Gastrocnemius medialis (tissue), 4 donors: ENCODE measurements at regions not wholly inside any gene's neighbourhood (a gene's known extent, or its start where the extent isn't known, plus 50 kb on each side); places are given as distances from the start of the nearest gene placed in this dataset.

Experiments used
- POLR2A ChIP-seq, 2 donors: fragments of 450-650 bp; IDR thresholded peaks; one replicate each; pipeline ENCODE4 v1.6.1; 2017; ENCODE audit warnings: antibody characterized with exemption in 2 of 2, mild to moderate bottlenecking in 2 of 2, moderate library complexity in 2 of 2
- TF ChIP-seq, protein P1 (sequence below), 5 experiments: fragments of 450-650 bp in 3 of 5; fragments of 200-600 bp in 2 of 5; sonication (generic) in 2 of 5; IDR thresholded peaks in 4 of 5; conservative IDR thresholded peaks in 1 of 5; 1 replicate in 4 of 5; 2 replicates in 1 of 5; pipeline ENCODE4 v1.5.1; 2016 to 2019; ENCODE audit warnings: antibody characterized with exemption in 5 of 5, mild to moderate bottlenecking in 3 of 5, moderate library complexity in 3 of 5

DNA sequence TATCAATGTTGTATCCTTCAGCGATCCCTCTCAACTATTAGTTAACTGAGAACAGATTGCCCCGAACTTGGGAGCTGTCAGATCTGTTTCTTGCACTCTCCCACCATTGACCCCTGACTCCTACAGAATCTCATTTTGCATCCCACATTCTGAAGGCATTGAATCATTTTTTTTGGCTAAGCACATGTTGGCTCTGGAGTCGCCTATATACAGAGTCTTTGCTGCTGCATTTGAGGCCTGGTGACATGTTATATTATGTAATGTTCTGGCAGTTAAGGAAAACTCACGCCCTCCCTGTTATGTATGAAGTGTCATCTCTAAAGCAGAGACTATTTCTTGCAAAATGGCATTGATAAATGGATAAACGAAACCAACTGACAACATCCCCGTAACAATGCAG, 159.2 kb upstream of the ITGB1 start:
- TF ChIP-seq, protein P1, sequence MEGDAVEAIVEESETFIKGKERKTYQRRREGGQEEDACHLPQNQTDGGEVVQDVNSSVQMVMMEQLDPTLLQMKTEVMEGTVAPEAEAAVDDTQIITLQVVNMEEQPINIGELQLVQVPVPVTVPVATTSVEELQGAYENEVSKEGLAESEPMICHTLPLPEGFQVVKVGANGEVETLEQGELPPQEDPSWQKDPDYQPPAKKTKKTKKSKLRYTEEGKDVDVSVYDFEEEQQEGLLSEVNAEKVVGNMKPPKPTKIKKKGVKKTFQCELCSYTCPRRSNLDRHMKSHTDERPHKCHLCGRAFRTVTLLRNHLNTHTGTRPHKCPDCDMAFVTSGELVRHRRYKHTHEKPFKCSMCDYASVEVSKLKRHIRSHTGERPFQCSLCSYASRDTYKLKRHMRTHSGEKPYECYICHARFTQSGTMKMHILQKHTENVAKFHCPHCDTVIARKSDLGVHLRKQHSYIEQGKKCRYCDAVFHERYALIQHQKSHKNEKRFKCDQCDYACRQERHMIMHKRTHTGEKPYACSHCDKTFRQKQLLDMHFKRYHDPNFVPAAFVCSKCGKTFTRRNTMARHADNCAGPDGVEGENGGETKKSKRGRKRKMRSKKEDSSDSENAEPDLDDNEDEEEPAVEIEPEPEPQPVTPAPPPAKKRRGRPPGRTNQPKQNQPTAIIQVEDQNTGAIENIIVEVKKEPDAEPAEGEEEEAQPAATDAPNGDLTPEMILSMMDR (IDR thresholded peaks at IDR 0.05 in 4 of 5, conservative IDR thresholded peaks at IDR 0.05 in 1 of 5) = no peak
- TF ChIP-seq POLR2A (IDR thresholded peaks at IDR 0.05) = no peak
